ENCODE measurements at regions not wholly inside any gene's neighbourhood (a gene's known extent, or its start where the extent isn't known, plus 50 kb on each side); places are given as distances from the start of the nearest gene placed in this dataset.

DNA sequence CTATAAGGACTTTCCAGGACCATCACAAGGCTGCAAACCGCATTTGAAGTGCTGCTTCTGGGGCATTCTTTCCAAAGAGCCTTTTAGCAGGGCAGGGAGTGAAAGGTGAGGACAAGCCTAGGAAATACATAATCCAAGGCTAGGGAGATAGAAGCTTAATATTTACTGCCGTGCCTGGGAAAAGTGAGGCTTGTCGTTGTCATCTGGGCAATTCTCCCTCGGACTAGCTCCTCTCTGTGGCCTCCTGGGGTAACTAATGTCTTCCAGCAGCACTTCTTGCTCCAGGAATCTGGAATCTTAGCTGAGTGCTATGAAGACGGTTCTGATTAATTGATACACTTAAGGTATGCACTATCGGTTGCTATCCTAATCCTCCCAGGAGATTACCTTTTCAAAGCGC is 69.3 kb upstream of the ATL2 start:
- no TSS peak for BruUV-seq (replicated peaks)
- SMC1A ChIA-PET (ENCODE audit: uncharacterized antibody, unreplicated experiment): interaction anchor here (1.0 to 1.1 kb wide), 2 partner anchors 15 to 16 kb away, joined by 3 read pairs; no protein-coding TSS in a partner anchor
- TF ChIP-seq TCF7 (IDR thresholded peaks at IDR 0.05; ENCODE audit: borderline replicate concordance): no peak
- no peak for TF ChIP-seq SPI1 (IDR thresholded peaks at IDR 0.05; ENCODE audit: borderline replicate concordance, insufficient read depth, low read depth, low read length)
- TF ChIP-seq, protein P1, sequence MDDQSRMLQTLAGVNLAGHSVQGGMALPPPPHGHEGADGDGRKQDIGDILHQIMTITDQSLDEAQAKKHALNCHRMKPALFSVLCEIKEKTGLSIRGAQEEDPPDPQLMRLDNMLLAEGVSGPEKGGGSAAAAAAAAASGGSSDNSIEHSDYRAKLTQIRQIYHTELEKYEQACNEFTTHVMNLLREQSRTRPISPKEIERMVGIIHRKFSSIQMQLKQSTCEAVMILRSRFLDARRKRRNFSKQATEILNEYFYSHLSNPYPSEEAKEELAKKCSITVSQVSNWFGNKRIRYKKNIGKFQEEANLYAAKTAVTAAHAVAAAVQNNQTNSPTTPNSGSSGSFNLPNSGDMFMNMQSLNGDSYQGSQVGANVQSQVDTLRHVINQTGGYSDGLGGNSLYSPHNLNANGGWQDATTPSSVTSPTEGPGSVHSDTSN (IDR thresholded peaks at IDR 0.05; ENCODE audit: insufficient replicate concordance, low read depth, low read length): no peak
- no peak for TF ChIP-seq POLR2AphosphoS2 (IDR thresholded peaks at IDR 0.05; ENCODE audit: low read depth, low read length)
- TF ChIP-seq ZSCAN29 (IDR thresholded peaks at IDR 0.05): no peak
- no peak for TF ChIP-seq NR2C1 (IDR thresholded peaks at IDR 0.05)
- DNase-seq (ENCODE audit: low read depth, low spot score) (no peak), FAIRE-seq (no peak), ATAC-seq (no peak)
- Histone ChIP-seq H3K4me2 (ENCODE audit: control insufficient read depth, insufficient read depth) (no peak overlapping the region), H4K20me1 (ENCODE audit: control insufficient read depth, insufficient read depth) (no peaks in the 10 kb centered on the region), H3K4me1 (ENCODE audit: control insufficient read depth, insufficient read depth, low read length) (no peaks in the 10 kb centered on the region), H3K9ac (ENCODE audit: control insufficient read depth, insufficient read depth, low read length) (no peak overlapping the region), H3K27me3 (replicated peaks in 1 of 2; ENCODE audit: control insufficient read depth in 2 of 2, insufficient read depth in 2 of 2, low read length in 1 of 2) (no peaks in the 10 kb centered on the region), H3K9me3 (replicated peaks; ENCODE audit: control insufficient read depth, insufficient read depth, low read length) (no peaks in the 10 kb centered on the region), H3K79me2 (ENCODE audit: control insufficient read depth, insufficient read depth, low read length) (no peaks in the 10 kb centered on the region), H3K27ac (ENCODE audit: control insufficient read depth, insufficient read depth) (no peak overlapping the region), H3K36me3 (ENCODE audit: control insufficient read depth in 2 of 2, insufficient read depth in 2 of 2, low read length in 1 of 2) (no peaks in the 10 kb centered on the region), H3K4me3 (no peak overlapping the region), H2AFZ (ENCODE audit: control insufficient read depth, low read depth, low read length) (no peak overlapping the region)
- RAD21 ChIA-PET (ENCODE audit: unreplicated experiment): interaction anchor here (1.1 kb wide), 2 partner anchors 70 to 157 kb away, joined by 3 to 4 read pairs; no protein-coding TSS in a partner anchor
- 79% methylated on average over 7 of the region's 7 CpGs for WGBS (ENCODE audit: insufficient coverage, insufficient replicate concordance, low lambda C conversion rate, missing lambda C conversion rate)
- CTCF ChIA-PET: interaction anchor here (1.0 to 1.6 kb wide), 2 partner anchors 72 to 129 kb away, joined by 3 to 5 read pairs; no protein-coding TSS in a partner anchor
- in situ Hi-C loops (cut with MboI) (no loop called here), intact Hi-C loops (cut with micrococcal nuclease; ENCODE audit: unreplicated experiment) (no loop called here)
- POLR2A ChIA-PET: no interaction called here

DNA sequence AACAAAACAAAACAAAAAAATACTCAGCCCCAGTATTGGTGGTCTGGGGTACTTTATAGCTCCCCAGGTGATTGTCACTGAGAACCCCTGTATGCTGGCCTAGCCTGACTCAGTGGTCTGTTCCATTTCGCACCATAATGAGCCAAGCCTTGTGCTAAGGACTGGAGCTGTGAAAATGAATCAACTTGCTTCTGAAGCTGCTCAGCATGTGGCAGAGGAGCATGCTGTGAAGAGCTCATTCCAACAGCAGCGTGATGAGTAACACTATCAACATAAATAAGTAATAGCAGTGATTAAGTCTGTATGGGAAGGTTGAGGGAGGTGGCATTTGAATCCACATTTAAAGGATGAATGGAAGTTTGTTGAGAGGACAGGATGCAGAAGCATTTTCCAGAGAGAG is 67.2 kb upstream of the ATL2 start:
- no TSS peak for BruUV-seq (replicated peaks)
- TF ChIP-seq NR2C1 (IDR thresholded peaks at IDR 0.05) (no peak), SRF (IDR thresholded peaks at IDR 0.05; ENCODE audit: low read depth in 2 of 2, low read length in 2 of 2) (no peak), MEF2A (IDR thresholded peaks at IDR 0.05; ENCODE audit: insufficient read depth, low read depth, low read length) (no peak), MTA3 (IDR thresholded peaks at IDR 0.05; ENCODE audit: borderline replicate concordance, low read length) (no peak), BMI1 (IDR thresholded peaks at IDR 0.05; ENCODE audit: borderline replicate concordance) (no peak), EED (IDR thresholded peaks at IDR 0.05; ENCODE audit: low read depth) (no peak)
- TF ChIP-seq, protein P2, sequence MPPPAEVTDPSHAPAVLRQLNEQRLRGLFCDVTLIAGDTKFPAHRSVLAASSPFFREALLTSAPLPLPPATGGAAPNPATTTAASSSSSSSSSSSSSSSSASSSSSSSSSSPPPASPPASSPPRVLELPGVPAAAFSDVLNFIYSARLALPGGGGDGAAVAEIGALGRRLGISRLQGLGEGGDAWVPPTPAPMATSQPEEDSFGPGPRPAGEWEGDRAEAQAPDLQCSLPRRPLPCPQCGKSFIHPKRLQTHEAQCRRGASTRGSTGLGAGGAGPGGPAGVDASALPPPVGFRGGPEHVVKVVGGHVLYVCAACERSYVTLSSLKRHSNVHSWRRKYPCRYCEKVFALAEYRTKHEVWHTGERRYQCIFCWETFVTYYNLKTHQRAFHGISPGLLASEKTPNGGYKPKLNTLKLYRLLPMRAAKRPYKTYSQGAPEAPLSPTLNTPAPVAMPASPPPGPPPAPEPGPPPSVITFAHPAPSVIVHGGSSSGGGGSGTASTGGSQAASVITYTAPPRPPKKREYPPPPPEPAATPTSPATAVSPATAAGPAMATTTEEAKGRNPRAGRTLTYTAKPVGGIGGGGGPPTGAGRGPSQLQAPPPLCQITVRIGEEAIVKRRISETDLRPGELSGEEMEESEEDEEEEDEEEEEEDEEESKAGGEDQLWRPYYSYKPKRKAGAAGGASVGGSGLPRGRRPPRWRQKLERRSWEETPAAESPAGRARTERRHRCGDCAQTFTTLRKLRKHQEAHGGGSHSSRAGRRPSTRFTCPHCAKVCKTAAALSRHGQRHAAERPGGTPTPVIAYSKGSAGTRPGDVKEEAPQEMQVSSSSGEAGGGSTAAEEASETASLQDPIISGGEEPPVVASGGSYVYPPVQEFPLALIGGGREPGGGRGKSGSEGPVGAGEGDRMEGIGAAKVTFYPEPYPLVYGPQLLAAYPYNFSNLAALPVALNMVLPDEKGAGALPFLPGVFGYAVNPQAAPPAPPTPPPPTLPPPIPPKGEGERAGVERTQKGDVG (CRISPR knock-in tag; IDR thresholded peaks at IDR 0.05): no peak

More for the DNA sequence above, 67.2 kb upstream of the ATL2 start:
- H3K79me2 ChIP-seq (ENCODE audit: control insufficient read depth, insufficient read depth, low read length): no peaks in the 10 kb centered on the region
- H3K4me1 ChIP-seq (ENCODE audit: control insufficient read depth, insufficient read depth, low read length): peaks cover 2% of the 10 kb centered on the region; the same call in 1 of the 2 replicates
- no peaks in the 10 kb centered on the region for H4K20me1 ChIP-seq (ENCODE audit: control insufficient read depth, insufficient read depth)
- no peak overlapping the region for H2AFZ ChIP-seq (ENCODE audit: control insufficient read depth, low read depth, low read length)
- SMC1A ChIA-PET (ENCODE audit: uncharacterized antibody, unreplicated experiment): interaction anchor here (0.9 to 1.4 kb wide), 2 partner anchors 14 to 21 kb away, joined by 3 to 4 read pairs; no protein-coding TSS in a partner anchor
- CTCF ChIA-PET: no interaction called here
- H3K4me3 ChIP-seq: no peak overlapping the region
- WGBS (ENCODE audit: insufficient coverage, insufficient replicate concordance, low lambda C conversion rate, missing lambda C conversion rate): 45% methylated on average over 2 of the region's 2 CpGs
- no peaks in the 10 kb centered on the region for H3K36me3 ChIP-seq (ENCODE audit: control insufficient read depth in 2 of 2, insufficient read depth in 2 of 2, low read length in 1 of 2)
- H3K27ac ChIP-seq (ENCODE audit: control insufficient read depth, insufficient read depth): no peak overlapping the region
- no peaks in the 10 kb centered on the region for H3K27me3 ChIP-seq (replicated peaks in 1 of 2; ENCODE audit: control insufficient read depth in 2 of 2, insufficient read depth in 2 of 2, low read length in 1 of 2)
- no peaks in the 10 kb centered on the region for H3K9me3 ChIP-seq (replicated peaks; ENCODE audit: control insufficient read depth, insufficient read depth, low read length)
- H3K9ac ChIP-seq (ENCODE audit: control insufficient read depth, insufficient read depth, low read length): no peak overlapping the region
- ATAC-seq (no peak), DNase-seq (ENCODE audit: low read depth, low spot score) (no peak), FAIRE-seq (no peak)
- H3K4me2 ChIP-seq (ENCODE audit: control insufficient read depth, insufficient read depth): no peak overlapping the region
- POLR2A ChIA-PET: interaction anchor here (0.6 to 1.4 kb wide), 3 partner anchors 13 to 69 kb away, joined by 3 to 6 read pairs (median 4); no protein-coding TSS in a partner anchor
- RAD21 ChIA-PET (ENCODE audit: unreplicated experiment): interaction anchor here (1.1 kb wide), 1 partner anchor 67 kb away, joined by 6 read pairs; no protein-coding TSS in a partner anchor
- intact Hi-C loops (cut with micrococcal nuclease; ENCODE audit: unreplicated experiment) (no loop called here), in situ Hi-C loops (cut with MboI) (no loop called here)
